GM12878 (cell line): ENCODE measurements at regions not wholly inside any gene's neighbourhood (a gene's known extent, or its start where the extent isn't known, plus 50 kb on each side); places are given as distances from the start of the nearest gene placed in this dataset.

Experiments used
- ATAC-seq: fragments of 200-7000 bp; cut with Tn5 transposase; 3 replicates; pipeline ENCODE4 v1.9.1; 2020; ENCODE audit warnings: mild to moderate bottlenecking, moderate library complexity
- BruUV-seq: library from RNA; stranded (reverse); fragments of 400-500 nt; replicated peaks from 2 replicates; lab custom pipeline; 2021; lab: Mats Ljungman, UMichigan
- CTCF ChIA-PET: fragments of 300-600 bp; sonication (Branson Sonifier 250); formaldehyde crosslinking; extraction: SDS; loops from one replicate; lab custom pipeline; 2021; ENCODE audit warnings: inconsistent platforms; lab: Yijun Ruan, JAX
- POLR2A ChIA-PET: fragments of 350-600 bp; formaldehyde crosslinking; extraction: SDS; loops from one replicate; lab custom pipeline; 2021; ENCODE audit warnings: inconsistent platforms; lab: Charles Lee
- RAD21 ChIA-PET: fragments of 300-600 bp; sonication (Branson Sonifier 250); formaldehyde crosslinking; loops from one replicate; lab custom pipeline; 2023; ENCODE audit warnings: antibody characterized with exemption; ENCODE audit not compliant: unreplicated experiment; lab: Charles Lee
- SMC1A ChIA-PET: fragments of 300-600 bp; sonication (Branson Sonifier 250); formaldehyde crosslinking; loops from one replicate; lab custom pipeline; 2023; ENCODE audit not compliant: unreplicated experiment, uncharacterized antibody; lab: Charles Lee
- DNase-seq: peaks from one replicate; pipeline ENCODE4 v3.0.0-alpha.2; 2011; ENCODE audit warnings: low read depth, low spot score
- FAIRE-seq: peaks from 3 replicates; lab custom pipeline; 2011; peaks lifted over from hg19 to GRCh38; lab: Jason Lieb, UNC
- H2AFZ ChIP-seq: 2 replicates; pipeline ENCODE4 v1.6.0; 2011; ENCODE audit warnings: low read depth, low read length, control low read depth; ENCODE audit not compliant: control insufficient read depth
- H3K27ac ChIP-seq: 2 replicates; pipeline ENCODE4 v1.5.1; 2011; ENCODE audit warnings: control low read depth; ENCODE audit not compliant: control insufficient read depth, insufficient read depth
- H3K27me3 ChIP-seq, 2 experiments: replicated peaks in 1 of 2; 2 replicates each; pipeline versions ENCODE4 v1.6.0 to v1.6.1; 2011; ENCODE audit warnings: low read length in 1 of 2; ENCODE audit not compliant: control insufficient read depth in 2 of 2, insufficient read depth in 2 of 2
- H3K36me3 ChIP-seq, 2 experiments: 2 replicates each; pipeline ENCODE4 v1.5.1; 2011; ENCODE audit warnings: low read length in 1 of 2; ENCODE audit not compliant: control insufficient read depth in 2 of 2, insufficient read depth in 2 of 2
- H3K4me1 ChIP-seq: 2 replicates; pipeline ENCODE4 v1.6.1; 2011; ENCODE audit warnings: mild to moderate bottlenecking, low read length, moderate library complexity, mixed read lengths; ENCODE audit not compliant: control insufficient read depth, insufficient read depth
- H3K4me2 ChIP-seq: 2 replicates; pipeline ENCODE4 v1.6.0; 2011; ENCODE audit warnings: control low read depth; ENCODE audit not compliant: control insufficient read depth, insufficient read depth
- H3K4me3 ChIP-seq: fragments of 200-600 bp; sonication (generic); 2 replicates; pipeline ENCODE4 v1.5.1; 2016
- H3K79me2 ChIP-seq: 2 replicates; pipeline ENCODE4 v1.6.0; 2011; ENCODE audit warnings: low read length; ENCODE audit not compliant: control insufficient read depth, insufficient read depth
- H3K9ac ChIP-seq: 2 replicates; pipeline ENCODE4 v1.8.0; 2011; ENCODE audit warnings: low read length, control low read depth, mixed read lengths; ENCODE audit not compliant: control insufficient read depth, insufficient read depth
- H3K9me3 ChIP-seq: replicated peaks from 3 replicates; pipeline ENCODE4 v1.5.1; 2011; ENCODE audit warnings: mild to moderate bottlenecking, low read length; ENCODE audit not compliant: control insufficient read depth, insufficient read depth
- H4K20me1 ChIP-seq: 2 replicates; pipeline ENCODE4 v1.6.0; 2011; ENCODE audit not compliant: control insufficient read depth, insufficient read depth
- CBFB ChIP-seq: IDR thresholded peaks from 2 replicates; pipeline ENCODE4 v1.6.1; 2016; ENCODE audit warnings: antibody characterized with exemption, low read depth
- EED ChIP-seq: sonication (generic); IDR thresholded peaks from 2 replicates; pipeline ENCODE4 v1.6.1; 2016; ENCODE audit warnings: antibody characterized with exemption, low read depth
- HDAC6 ChIP-seq: fragments of 200-600 bp; sonication (generic); IDR thresholded peaks from one replicate; pipeline ENCODE4 v1.8.0; 2017; ENCODE audit warnings: antibody characterized with exemption; ENCODE audit not compliant: unreplicated experiment
- MEF2B ChIP-seq: fragments of 450-650 bp; IDR thresholded peaks from 2 replicates; pipeline ENCODE4 v1.6.1; 2018; ENCODE audit warnings: mild to moderate bottlenecking, moderate library complexity; ENCODE audit not compliant: partially characterized antibody, poor library complexity, severe bottlenecking
- RCOR1 ChIP-seq: conservative IDR thresholded peaks from 2 replicates; pipeline ENCODE4 v1.6.1; 2012; ENCODE audit warnings: low read depth, low read length, improper control_type of control experiment
- ZBED1 ChIP-seq: IDR thresholded peaks from 2 replicates; pipeline ENCODE4 v1.6.1; 2016; ENCODE audit warnings: borderline replicate concordance
- WGBS: methylation state at CpG from one replicate; pipeline ENCODE4 v1.1.6; 2016; ENCODE audit warnings: low lambda C conversion rate; ENCODE audit not compliant: insufficient replicate concordance, insufficient coverage; ENCODE audit errors: missing lambda C conversion rate; 5-methylcytosine and 5-hydroxymethylcytosine counted together
- in situ Hi-C: fragments of 300-500 bp; cut with MboI; formaldehyde crosslinking; loops from 9 replicates; pipeline ENCODE4 v1.14.3; 2018; ENCODE audit warnings: mixed read lengths
- intact Hi-C: fragments of 100-400 bp; cut with micrococcal nuclease; formaldehyde crosslinking; loops from one replicate; pipeline ENCODE4 v1.14.2; 2022; ENCODE audit not compliant: unreplicated experiment
- TF ChIP-seq, protein P1 (sequence below): fragments of 450-650 bp; IDR thresholded peaks from 2 replicates; pipeline ENCODE4 v1.6.1; 2018; ENCODE audit warnings: borderline replicate concordance, mild to moderate bottlenecking; ENCODE audit not compliant: partially characterized antibody

GRCh38 chr1:60911966-60912697, 170.2 kb upstream of the NFIA start (continued):
- no peak for TF ChIP-seq EED
- no peak for TF ChIP-seq CBFB

DNA sequence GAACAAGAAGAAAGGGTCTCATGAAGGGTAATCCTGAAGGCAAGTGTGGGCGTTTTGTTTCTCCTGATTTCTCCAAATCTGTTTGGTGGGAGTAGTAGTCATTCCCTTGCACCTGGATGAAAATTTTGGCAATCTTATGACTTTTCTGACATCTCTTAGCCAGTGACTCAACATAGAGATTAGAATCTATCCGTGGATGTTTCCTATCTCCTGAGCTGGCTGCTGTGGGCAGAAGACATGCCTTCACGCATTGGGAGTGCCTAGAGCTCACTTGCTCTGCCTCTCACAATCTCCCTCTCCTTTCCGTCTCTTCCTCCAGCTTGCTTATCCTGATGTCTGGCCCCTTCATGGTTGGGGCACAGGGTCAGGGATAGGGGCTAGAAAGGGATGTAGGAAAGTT, 174.2 kb upstream of the NFIA start:
- Histone ChIP-seq H3K9me3 (no peaks in the 10 kb centered on the region), H3K36me3 (no peaks in the 10 kb centered on the region), H3K4me2 (no peak overlapping the region), H3K79me2 (no peaks in the 10 kb centered on the region), H3K27me3 (no peaks in the 10 kb centered on the region), H4K20me1 (no peaks in the 10 kb centered on the region; the same call in 1 of the 2 replicates)
- in situ Hi-C loops: no loop called here
- WGBS: 0% methylated on average over 4 of the region's 4 CpGs
- no peak for ATAC-seq
- CTCF ChIA-PET: no interaction called here
- no peak for FAIRE-seq
- no peak for TF ChIP-seq RCOR1
- no peak for TF ChIP-seq MEF2B
- TF ChIP-seq ZBED1: no peak
- TF ChIP-seq HDAC6: no peak
- TF ChIP-seq, protein P1, sequence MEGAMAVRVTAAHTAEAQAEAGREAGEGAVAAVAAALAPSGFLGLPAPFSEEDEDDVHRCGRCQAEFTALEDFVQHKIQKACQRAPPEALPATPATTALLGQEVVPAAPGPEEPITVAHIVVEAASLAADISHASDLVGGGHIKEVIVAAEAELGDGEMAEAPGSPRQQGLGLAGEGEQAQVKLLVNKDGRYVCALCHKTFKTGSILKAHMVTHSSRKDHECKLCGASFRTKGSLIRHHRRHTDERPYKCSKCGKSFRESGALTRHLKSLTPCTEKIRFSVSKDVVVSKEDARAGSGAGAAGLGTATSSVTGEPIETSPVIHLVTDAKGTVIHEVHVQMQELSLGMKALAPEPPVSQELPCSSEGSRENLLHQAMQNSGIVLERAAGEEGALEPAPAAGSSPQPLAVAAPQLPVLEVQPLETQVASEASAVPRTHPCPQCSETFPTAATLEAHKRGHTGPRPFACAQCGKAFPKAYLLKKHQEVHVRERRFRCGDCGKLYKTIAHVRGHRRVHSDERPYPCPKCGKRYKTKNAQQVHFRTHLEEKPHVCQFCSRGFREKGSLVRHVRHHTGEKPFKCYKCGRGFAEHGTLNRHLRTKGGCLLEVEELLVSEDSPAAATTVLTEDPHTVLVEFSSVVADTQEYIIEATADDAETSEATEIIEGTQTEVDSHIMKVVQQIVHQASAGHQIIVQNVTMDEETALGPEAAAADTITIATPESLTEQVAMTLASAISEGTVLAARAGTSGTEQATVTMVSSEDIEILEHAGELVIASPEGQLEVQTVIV: no peak
- TF ChIP-seq, all 136 proteins: peak for 0
- intact Hi-C loops: no loop called here
- H2AFZ ChIP-seq: no peak overlapping the region
- SMC1A ChIA-PET: no interaction called here
- no peak overlapping the region for H3K4me3 ChIP-seq
- H3K9ac ChIP-seq: no peak overlapping the region
- RAD21 ChIA-PET: no interaction called here
- H3K4me1 ChIP-seq: no peaks in the 10 kb centered on the region
- no TSS peak for BruUV-seq
- POLR2A ChIA-PET: no interaction called here
- no peak overlapping the region for H3K27ac ChIP-seq
- DNase-seq: no peak
